ENCODE measurements at regions not wholly inside any gene's neighbourhood (a gene's known extent, or its start where the extent isn't known, plus 50 kb on each side); places are given as distances from the start of the nearest gene placed in this dataset.

GRCh38 chrX:40152741-40153344 lies 55.1 kb upstream of the BCOR start:
- TF ChIP-seq CTCF (IDR thresholded peaks at IDR 0.05; ENCODE audit: low read length, missing control alignments) = no peak
- peak overlapping the region; percentile 12 for H3K4me3 ChIP-seq (replicated peaks; ENCODE audit: low read depth, low read length)
- no peak for DNase-seq (ENCODE audit: low read depth)

DNA sequence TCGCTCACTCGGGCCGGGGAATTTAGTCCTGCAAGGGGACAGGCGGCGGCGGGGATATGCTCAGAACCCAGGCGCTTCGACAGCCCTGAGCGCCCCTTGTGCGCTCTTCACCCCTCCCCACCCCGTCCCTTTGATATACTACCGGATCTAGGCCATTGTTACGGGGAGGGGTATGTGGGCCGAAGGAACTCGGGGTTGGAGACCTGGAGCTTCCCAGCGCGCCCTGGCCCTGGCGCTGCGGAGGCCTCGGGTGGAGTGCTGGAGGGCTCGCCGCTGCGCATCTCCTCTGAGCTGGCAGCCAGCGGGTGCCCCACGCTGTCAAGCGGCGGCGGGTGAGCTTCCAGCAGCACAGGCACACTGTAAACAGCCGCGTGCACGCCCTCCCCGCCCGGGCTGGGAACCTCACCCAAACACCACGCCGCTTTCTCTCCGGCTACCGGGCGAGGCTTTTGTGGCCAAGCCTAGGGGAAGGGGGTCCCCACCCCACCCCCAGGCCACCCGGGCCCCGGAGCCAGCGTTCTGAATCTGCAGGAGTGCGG lies 54.5 kb upstream of the BCOR start:
- H3K4me3 ChIP-seq (replicated peaks; ENCODE audit: low read depth, low read length) = no peak overlapping the region
- no peak for DNase-seq (ENCODE audit: low read depth)
- TF ChIP-seq CTCF (IDR thresholded peaks at IDR 0.05; ENCODE audit: low read length, missing control alignments) = no peak

DNA sequence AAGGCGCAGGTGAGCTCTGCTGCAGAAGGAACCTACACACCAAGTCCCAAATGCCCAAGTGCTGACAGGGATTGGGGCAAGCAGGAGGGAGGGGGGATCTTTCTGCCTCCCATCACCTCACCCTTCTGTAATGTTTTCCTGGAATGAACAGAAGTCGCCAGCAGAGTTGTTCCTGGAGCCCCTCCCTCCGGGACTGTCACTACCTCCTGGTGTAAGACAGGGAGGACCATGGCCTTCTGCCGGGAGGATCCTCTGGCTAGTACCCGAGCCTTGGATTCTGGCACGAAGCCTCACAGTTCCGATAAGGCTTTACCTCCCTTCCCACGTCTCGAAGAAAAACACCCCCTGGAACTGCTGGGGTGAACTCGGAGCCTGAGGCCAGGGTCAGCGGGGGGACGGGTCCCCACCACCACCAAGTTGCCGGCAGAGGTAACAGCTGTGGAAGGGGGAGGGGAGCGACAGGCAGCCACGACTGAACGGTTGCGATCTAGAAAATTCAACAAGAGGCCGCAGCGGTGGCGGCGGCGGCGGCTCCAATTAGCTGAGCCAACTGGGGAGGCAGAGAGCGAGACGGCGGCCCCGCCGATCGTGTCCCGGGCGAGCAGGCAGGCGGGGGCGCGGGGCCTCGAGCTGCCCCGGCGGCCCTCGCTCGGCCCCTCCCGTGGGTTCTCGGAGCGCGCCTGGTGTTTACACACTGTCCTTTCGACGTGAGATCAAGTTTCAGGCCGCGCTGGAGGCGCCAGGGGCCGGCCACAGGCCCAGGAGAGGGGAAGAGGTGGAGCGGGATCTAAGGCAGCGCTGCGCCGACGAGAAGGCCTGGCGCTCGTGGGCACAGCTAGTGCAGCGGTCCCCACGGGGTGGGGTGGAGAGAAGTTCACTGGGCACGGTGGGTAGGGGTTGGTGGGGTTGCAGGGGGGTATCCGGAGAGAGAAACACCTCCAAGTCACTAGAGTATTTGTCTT lies 53.7 kb upstream of the BCOR start:
- no peak overlapping the region for H3K4me3 ChIP-seq (replicated peaks; ENCODE audit: low read depth, low read length)
- TF ChIP-seq CTCF (IDR thresholded peaks at IDR 0.05; ENCODE audit: low read length, missing control alignments) = no peak
- no peak for DNase-seq (ENCODE audit: low read depth)

DNA sequence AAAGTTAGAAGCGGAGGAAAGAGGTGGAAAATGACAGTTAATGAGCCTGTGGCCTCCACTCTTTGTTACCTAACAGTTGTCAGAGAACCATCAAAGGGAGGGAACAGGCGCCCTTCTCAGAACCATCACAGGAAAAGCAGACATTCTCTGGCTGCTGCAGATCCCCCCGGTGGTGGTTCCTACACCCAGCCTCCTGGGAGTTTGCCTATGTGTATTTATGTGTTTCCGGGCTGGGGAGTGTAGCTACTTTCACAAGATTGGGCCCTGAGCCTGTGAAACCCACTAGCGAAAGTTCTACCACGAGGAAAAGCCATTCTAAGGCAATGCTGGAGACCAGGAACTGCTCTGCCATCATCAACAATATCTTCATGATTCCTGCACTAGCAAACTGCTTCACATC lies 52.7 kb upstream of the BCOR start:
- TF ChIP-seq CTCF (IDR thresholded peaks at IDR 0.05; ENCODE audit: low read length, missing control alignments) = no peak
- no peak overlapping the region for H3K4me3 ChIP-seq (replicated peaks; ENCODE audit: low read depth, low read length)
- DNase-seq (ENCODE audit: low read depth) = no peak

GRCh38 chrX:40149286-40150175 lies 51.8 kb upstream of the BCOR start:
- no peak for TF ChIP-seq CTCF (IDR thresholded peaks at IDR 0.05; ENCODE audit: low read length, missing control alignments)
- H3K4me3 ChIP-seq (replicated peaks; ENCODE audit: low read depth, low read length) = no peak overlapping the region
- DNase-seq (ENCODE audit: low read depth) = no peak

DNA sequence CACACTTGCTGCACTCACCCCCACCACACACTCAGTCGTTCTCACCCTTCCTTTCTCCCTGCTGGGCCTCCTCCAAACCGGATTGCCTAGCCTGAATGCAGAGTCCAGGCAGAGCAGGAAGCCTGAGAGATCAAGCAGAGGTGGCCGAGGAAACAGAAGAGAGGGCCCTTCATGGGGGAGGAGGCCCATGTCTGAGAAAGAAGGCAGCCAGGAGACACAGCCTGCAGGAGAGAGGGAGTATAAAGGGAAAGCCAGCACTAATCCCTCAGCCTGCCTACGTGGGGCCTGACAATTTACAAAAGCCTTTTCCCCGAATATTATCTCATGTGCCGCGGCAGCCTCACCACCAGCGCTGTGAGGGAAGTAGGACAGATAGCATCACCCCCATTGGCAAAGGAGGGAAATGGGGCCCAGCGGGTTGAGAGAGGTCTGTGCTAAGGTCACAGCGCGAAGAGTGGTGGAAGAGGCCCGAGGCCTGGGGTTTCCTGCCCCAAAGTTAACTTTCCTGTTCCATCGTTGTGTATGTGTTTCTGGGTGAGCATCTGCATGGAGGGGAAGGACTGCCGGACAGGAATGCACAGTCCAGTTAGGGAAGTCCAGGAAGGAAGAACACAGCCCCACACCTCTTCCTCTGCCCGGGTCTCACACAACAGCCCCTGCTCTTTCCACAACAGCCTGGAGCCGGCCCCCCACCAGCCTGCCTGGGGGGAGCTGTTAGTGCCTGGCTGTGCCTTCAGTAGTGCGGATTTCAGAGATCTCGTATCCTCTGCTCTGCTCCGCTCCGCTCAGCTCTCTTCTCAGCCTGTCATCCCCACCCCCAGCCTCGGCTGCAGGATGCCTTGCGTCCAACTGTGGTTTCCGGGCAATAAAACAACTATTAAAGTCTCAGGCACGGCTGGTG lies 50.9 kb upstream of the BCOR start:
- no peak for DNase-seq (ENCODE audit: low read depth)
- no peak for TF ChIP-seq CTCF (IDR thresholded peaks at IDR 0.05; ENCODE audit: low read length, missing control alignments)
- H3K4me3 ChIP-seq (replicated peaks; ENCODE audit: low read depth, low read length) = no peak overlapping the region

Measured in fibroblast of pulmonary artery (primary cell).